SK-N-SH treated with all-trans-retinoic acid at 6 μM for 48 hours (cell line): ENCODE measurements at regions not wholly inside any gene's neighbourhood (a gene's known extent, or its start where the extent isn't known, plus 50 kb on each side); places are given as distances from the start of the nearest gene placed in this dataset.

Source experiments
- ATAC-seq: fragments of 200-7000 bp; cut with Tn5 transposase; 3 replicates; pipeline ENCODE4 v1.9.1; 2020; ENCODE audit warnings: mild to moderate bottlenecking, moderate library complexity
- ARNTL ChIP-seq: fragments of 450-650 bp; formaldehyde crosslinking; IDR thresholded peaks from 2 replicates; pipeline ENCODE4 v1.5.0; 2020; ENCODE audit warnings: low read depth, mild to moderate bottlenecking, moderate library complexity, borderline replicate concordance
- CREB5 ChIP-seq: fragments of 250-450 bp; sonication (Bioruptor Pico); IDR thresholded peaks from 2 replicates; pipeline ENCODE4 v1.5.1; 2020; ENCODE audit warnings: low read depth, mild to moderate bottlenecking, moderate library complexity
- CSDC2 ChIP-seq: fragments of 250-450 bp; sonication (Bioruptor Pico); IDR thresholded peaks from 2 replicates; pipeline ENCODE4 v1.5.0; 2020; ENCODE audit warnings: mild to moderate bottlenecking, moderate library complexity
- CSRNP3 ChIP-seq: fragments of 250-450 bp; sonication (Bioruptor Pico); IDR thresholded peaks from 2 replicates; pipeline ENCODE4 v1.5.1; 2021; ENCODE audit warnings: mild to moderate bottlenecking, moderate library complexity
- ESRRG ChIP-seq: fragments of 250-450 bp; sonication (Bioruptor Pico); IDR thresholded peaks from 2 replicates; pipeline ENCODE4 v1.6.1; 2021; ENCODE audit warnings: mild to moderate bottlenecking
- ISL1 ChIP-seq: fragments of 250-450 bp; sonication (Bioruptor Pico); IDR thresholded peaks from 2 replicates; pipeline ENCODE4 v2.1.2; 2022; ENCODE audit warnings: mild to moderate bottlenecking, moderate library complexity
- OSR1 ChIP-seq: fragments of 250-450 bp; sonication (Bioruptor Pico); IDR thresholded peaks from 2 replicates; pipeline ENCODE4 v1.8.0; 2022; ENCODE audit warnings: moderate library complexity, mild to moderate bottlenecking, inconsistent platforms
- PATZ1 ChIP-seq: fragments of 250-450 bp; sonication (Bioruptor Pico); IDR thresholded peaks from 2 replicates; pipeline ENCODE4 v1.8.0; 2020; ENCODE audit warnings: mild to moderate bottlenecking, moderate library complexity, borderline replicate concordance
- POU6F1 ChIP-seq: fragments of 250-450 bp; sonication (Bioruptor Pico); IDR thresholded peaks from 2 replicates; pipeline ENCODE4 v1.8.0; 2021; ENCODE audit warnings: low read depth, mild to moderate bottlenecking, moderate library complexity, borderline replicate concordance
- PPARA ChIP-seq: fragments of 250-450 bp; sonication (Bioruptor Pico); IDR thresholded peaks from 2 replicates; pipeline ENCODE4 v1.5.0; 2020; ENCODE audit warnings: mild to moderate bottlenecking, borderline replicate concordance
- RARB ChIP-seq: fragments of 250-450 bp; sonication (Bioruptor Pico); IDR thresholded peaks from 2 replicates; pipeline ENCODE4 v1.8.0; 2021; ENCODE audit warnings: mild to moderate bottlenecking, moderate library complexity
- SNAI2 ChIP-seq: fragments of 250-450 bp; sonication (Bioruptor Pico); IDR thresholded peaks from 2 replicates; pipeline ENCODE4 v1.5.0; 2020; ENCODE audit warnings: mild to moderate bottlenecking, moderate library complexity
- TCF4 ChIP-seq: fragments of 250-450 bp; sonication (Bioruptor Pico); IDR thresholded peaks from 2 replicates; pipeline ENCODE4 v1.8.0; 2021; ENCODE audit warnings: mild to moderate bottlenecking, moderate library complexity, borderline replicate concordance
- TOX ChIP-seq: fragments of 250-450 bp; sonication (Bioruptor Pico); IDR thresholded peaks from 2 replicates; pipeline ENCODE4 v1.8.0; 2021; ENCODE audit warnings: mild to moderate bottlenecking, moderate library complexity, borderline replicate concordance
- TSHZ2 ChIP-seq: fragments of 250-450 bp; sonication (Bioruptor Pico); IDR thresholded peaks from 2 replicates; pipeline ENCODE4 v1.5.0; 2020; ENCODE audit warnings: mild to moderate bottlenecking, moderate library complexity
- ZC3H10 ChIP-seq: fragments of 250-450 bp; sonication (Bioruptor Pico); IDR thresholded peaks from 2 replicates; pipeline ENCODE4 v1.5.1; 2021; ENCODE audit warnings: mild to moderate bottlenecking, moderate library complexity
- ZFP3 ChIP-seq: fragments of 250-450 bp; sonication (Bioruptor Pico); IDR thresholded peaks from 2 replicates; pipeline ENCODE4 v1.5.0; 2020; ENCODE audit warnings: mild to moderate bottlenecking, moderate library complexity
- ZFP30 ChIP-seq: fragments of 450-650 bp; formaldehyde crosslinking; IDR thresholded peaks from 2 replicates; pipeline ENCODE4 v1.5.0; 2022; ENCODE audit warnings: mild to moderate bottlenecking, moderate library complexity
- ZNF565 ChIP-seq: fragments of 450-650 bp; formaldehyde crosslinking; conservative IDR thresholded peaks from 2 replicates; pipeline ENCODE4 v1.5.0; 2020; ENCODE audit warnings: low read depth, mild to moderate bottlenecking, moderate library complexity
- ZNF70 ChIP-seq: fragments of 450-650 bp; formaldehyde crosslinking; IDR thresholded peaks from 2 replicates; pipeline ENCODE4 v1.5.0; 2020; ENCODE audit warnings: mild to moderate bottlenecking, moderate library complexity
- ZNF8 ChIP-seq: fragments of 450-650 bp; formaldehyde crosslinking; IDR thresholded peaks from 2 replicates; pipeline ENCODE4 v1.5.0; 2020; ENCODE audit warnings: mild to moderate bottlenecking, moderate library complexity

- no peak for ATAC-seq
- TF ChIP-seq TCF4 (CRISPR knock-in tag) (no peak), OSR1 (CRISPR knock-in tag) (no peak), ESRRG (no peak), ZNF565 (no peak), ARNTL (no peak), ZFP3 (no peak), CREB5 (CRISPR knock-in tag) (no peak), CSRNP3 (CRISPR knock-in tag) (no peak), ZC3H10 (CRISPR knock-in tag) (no peak), ISL1 (CRISPR knock-in tag) (no peak), CSDC2 (CRISPR knock-in tag) (no peak), RARB (CRISPR knock-in tag) (no peak), POU6F1 (CRISPR knock-in tag) (no peak), SNAI2 (CRISPR knock-in tag) (no peak), PPARA (CRISPR knock-in tag) (no peak), ZNF8 (CRISPR knock-in tag) (no peak), PATZ1 (CRISPR knock-in tag) (no peak)
Measured at GRCh38 chr13:37456041-37456440, 142.5 kb downstream of the POSTN start.

- no peak for ATAC-seq
- TF ChIP-seq TCF4 (CRISPR knock-in tag) (no peak), POU6F1 (CRISPR knock-in tag) (no peak), ZC3H10 (CRISPR knock-in tag) (no peak), ZFP30 (CRISPR knock-in tag) (no peak), ESRRG (no peak), ZNF565 (no peak), TOX (CRISPR knock-in tag) (no peak), ARNTL (no peak), TSHZ2 (no peak), CSRNP3 (CRISPR knock-in tag) (no peak), PATZ1 (CRISPR knock-in tag) (no peak), CREB5 (CRISPR knock-in tag) (no peak), SNAI2 (CRISPR knock-in tag) (no peak), OSR1 (CRISPR knock-in tag) (no peak), RARB (CRISPR knock-in tag) (no peak), PPARA (CRISPR knock-in tag) (no peak), ZNF70 (no peak)
Measured at GRCh38 chr13:37453246-37453645, 145.3 kb downstream of the POSTN start.
